NOMO-1 treated with dmso at 0.1 percent for 144 hours (cell line): ENCODE measurements at regions not wholly inside any gene's neighbourhood (a gene's known extent, or its start where the extent isn't known, plus 50 kb on each side); places are given as distances from the start of the nearest gene placed in this dataset.
A peak's percentile ranks its signal among the peaks of the same experiment; 100 is the strongest.
"Not testable (repeated sequence)": the region's sequence is repeated elsewhere in the genome, so short reads cannot be mapped to it uniquely, and the experiment has no call there.

Experiments
- DNase-seq: peaks from one replicate; lab custom pipeline; 2025; ENCODE audit not compliant: unreplicated experiment; lab: John Stamatoyannopoulos, UW

DNA sequence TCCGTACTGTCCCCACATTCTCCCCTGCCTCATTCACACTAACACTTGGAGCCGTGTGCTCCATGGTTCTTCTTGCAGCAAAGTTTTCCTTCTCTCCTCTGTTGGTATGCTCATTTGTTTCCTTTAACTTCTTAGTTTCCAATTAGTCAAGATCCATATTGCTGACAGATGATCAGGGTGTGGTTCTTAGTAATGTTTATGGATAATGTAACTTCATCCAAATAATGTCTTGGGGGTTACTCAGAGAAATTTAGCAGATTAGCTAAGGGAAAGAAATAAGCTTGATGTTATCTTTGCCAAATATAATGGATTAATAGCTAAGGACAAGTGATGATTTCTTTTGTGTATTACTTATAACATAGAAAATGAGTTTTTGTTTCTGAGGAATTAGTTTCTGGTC lies 174.4 kb downstream of the NUFIP1 start:
- DNase-seq: no peak

DNA sequence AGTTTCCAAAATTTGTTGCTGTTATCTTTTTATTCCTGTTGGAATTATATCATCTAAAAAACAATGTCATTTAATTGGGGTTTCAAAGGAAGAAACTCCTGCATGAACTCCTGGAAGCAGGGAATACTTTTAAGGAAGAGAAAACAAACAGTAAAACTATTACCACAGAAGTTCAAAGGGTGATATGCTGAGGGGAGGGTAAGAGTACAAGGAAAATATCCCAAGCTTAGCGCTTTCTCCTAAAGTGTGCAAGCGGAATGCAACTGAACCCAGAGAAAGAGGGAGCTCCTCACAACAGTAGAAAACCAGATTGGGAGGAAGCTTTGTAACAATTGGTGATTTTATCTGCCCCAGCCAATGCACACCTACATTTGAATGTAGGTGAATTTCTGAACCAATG lies 175.1 kb downstream of the NUFIP1 start:
- DNase-seq: no peak

DNA sequence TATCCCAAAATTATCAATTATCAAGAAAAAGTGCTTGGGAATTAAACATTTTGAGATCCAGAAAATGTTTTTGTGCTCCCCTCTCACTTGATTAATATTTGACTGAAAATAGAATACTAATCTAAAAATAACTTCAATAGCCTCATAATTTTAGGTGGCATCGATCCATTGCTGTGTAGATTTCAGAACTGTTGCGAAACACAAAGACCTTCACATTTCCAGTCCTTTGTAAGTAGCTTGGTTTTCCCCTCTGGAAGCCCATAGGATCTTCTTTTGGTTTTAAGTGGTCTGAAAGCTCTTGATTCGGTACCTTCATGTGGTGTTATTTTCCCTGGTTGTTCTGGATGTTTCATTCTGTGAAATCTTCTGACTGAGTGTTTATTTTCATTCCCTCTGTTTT lies 176.5 kb downstream of the NUFIP1 start:
- DNase-seq: no peak

DNA sequence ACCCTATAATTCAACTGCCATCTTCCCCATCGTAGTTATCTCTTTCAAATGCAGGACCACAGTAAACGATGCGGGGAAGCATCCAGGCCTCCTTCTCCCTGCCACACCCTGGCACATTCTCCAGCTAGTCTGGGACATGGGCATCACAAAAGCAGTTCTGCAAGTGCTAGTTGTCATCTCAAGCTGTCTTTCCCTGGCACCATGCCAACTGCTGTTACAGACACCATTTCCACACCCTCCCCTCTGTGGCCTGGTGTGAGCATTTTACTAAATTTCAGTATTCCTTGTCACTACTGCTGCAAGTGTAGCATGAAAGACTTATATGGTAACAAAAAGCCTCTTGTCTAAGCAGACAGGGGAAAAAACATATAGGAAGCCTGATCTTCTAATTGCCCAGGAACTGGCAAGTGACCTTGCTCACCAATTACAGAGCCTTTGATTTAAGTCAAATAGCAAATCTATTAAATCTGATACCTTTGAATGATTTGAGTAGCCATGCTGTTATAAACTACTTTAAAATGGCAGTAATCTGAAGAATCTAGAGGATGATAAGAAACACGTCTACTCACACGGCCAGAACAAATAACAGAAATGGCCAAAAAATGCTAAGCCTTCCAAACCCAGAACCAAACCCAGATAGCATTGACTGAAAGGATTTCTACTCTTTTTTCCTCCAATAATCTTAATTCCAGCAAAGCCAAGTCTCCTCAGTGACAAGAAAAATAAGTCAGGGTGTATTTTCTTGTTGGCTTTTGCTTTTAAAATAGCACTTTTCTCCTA lies 179.0 kb downstream of the NUFIP1 start:
- no peak for DNase-seq

DNA sequence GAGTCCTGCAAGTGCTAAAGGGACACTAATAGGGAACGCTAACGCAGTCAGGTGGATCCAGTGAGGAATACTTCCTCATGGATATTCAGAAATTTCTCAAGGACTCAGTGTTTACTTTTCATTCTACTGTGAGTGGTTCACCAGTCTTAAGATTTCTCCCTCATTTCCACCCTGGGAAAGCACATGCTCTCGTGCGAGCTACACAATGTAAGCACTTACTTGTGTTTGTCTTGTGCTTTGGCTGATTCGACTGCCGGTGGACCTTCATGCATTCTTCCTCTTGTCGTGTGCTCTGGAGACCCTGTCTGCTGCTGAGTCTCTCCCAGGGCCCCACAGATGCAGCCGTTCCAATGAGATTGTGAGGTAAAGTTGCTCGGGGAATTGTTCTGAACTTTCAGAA lies 180.1 kb downstream of the NUFIP1 start:
- DNase-seq: no peak

DNA sequence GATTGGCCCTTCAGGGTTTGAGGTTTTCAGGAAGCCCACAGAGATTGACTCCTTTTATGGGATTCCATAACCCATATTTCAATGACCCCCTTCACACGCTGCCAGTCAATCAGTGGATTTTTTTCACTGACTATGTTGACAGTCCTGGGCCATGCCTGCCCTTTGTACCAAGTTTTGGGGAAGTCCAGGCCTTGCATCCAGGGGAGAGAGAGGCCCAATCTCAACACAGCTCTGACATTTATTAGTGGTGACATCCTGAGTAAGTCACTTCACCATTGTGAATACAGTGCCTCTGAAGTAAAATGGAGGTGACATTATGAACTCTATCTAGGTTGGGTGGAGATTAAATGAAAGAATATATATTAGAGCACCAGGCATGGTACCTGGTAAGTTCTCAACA lies 181.1 kb downstream of the NUFIP1 start:
- peak; percentile 8 for DNase-seq

DNA sequence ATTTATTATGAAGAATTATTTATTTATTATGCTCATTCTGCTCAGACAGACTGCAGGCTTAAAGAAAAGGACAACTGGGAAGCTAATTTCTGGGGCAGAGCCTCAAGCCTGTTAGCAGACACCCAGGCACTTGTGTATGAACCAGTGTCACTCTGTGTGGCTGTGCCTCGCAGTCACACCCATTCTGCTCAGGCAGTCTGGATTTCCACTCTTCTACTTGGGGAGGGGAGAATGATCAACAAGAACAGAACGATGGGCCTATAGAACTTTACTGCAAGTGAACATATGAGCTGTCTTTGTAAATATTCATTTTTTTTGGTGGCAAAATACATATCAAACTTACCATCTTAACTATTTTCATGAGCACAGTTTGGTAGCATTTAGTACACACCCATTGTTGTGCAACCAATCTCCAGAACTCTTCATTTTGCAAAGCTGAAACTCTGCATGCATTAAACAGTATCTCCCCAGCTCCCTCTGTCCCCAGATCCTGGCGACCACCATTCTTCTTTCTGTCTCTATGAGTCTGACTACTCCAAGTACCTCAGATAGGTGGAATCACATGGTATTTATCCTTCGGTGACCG lies 181.7 kb downstream of the NUFIP1 start:
- no peak for DNase-seq

DNA sequence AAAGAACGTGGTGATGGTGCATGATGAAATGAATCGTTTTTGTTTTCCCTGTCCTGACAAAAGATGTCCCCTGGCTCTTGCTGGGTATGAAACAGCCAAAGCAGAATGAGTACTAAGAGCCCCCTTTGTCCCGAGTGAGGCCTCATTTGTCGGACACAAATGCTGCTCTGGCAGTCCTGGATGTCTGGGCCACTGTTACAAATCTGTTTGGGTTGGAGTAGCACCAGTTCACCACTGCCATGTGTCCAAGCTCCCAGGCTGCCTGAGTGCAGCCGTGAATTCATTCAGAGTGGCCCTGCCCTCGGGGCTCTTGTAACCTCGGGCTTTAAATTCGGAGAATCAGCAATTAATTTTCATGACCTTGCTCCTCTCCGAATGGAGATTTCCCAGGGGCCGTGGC lies 182.4 kb downstream of the NUFIP1 start:
- DNase-seq: no peak

DNA sequence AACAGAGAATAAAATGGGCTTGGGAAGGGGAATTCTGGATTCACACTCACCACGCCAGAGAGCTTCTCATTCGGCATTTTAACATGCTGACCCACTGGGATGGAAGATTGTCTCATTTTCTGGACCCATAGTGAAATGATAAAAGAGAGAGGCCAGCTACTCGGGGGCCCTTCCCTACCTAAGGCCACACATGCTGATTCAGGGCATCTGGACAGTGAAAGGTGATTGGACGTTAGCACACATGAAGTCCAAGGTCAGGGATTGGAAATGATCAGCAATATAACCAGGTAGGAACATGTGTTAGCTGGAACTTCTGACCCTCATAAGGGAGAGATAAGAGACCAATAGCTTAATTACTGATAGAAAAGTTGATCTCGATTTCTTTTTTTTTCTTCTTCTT lies 183.7 kb downstream of the NUFIP1 start:
- no peak for DNase-seq

DNA sequence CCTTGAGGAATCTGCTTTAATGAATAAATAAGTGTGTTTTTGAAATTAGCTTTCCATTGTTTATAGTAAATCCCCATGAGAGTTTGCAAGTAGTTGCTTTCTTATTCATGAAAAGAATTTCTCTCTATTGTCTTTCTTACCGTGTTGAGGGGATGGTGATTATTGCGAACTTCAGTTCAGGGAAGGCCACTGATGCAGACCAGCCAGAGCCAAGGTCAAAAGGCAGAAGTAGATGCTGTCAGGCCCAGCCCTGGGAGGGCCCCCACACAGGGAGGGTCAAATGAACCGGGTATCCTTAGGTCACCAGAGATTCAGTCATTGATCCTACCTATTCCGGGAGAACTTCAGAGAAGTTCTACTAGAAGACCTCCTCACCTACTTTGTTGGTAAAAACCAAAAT lies 185.9 kb downstream of the NUFIP1 start:
- DNase-seq: no peak

DNA sequence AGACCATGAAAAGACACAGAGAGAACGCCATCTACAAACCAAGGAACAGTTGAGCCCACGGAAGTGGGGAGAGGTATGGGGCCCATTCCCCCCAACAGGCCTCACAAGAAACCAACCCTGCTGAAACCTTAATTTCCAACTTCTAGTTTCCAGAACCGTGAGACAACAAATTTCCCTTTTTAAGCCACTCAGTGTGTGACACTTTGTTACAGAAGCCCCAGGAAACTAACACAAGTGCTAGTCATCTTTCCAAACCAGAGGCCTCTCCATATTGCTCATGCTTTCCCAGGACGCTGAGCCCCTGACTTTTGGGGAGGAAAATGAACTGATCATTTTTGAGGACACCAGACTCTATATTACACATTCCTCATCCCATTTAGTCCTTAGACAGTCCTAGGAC lies 186.8 kb downstream of the NUFIP1 start:
- DNase-seq: no peak

DNA sequence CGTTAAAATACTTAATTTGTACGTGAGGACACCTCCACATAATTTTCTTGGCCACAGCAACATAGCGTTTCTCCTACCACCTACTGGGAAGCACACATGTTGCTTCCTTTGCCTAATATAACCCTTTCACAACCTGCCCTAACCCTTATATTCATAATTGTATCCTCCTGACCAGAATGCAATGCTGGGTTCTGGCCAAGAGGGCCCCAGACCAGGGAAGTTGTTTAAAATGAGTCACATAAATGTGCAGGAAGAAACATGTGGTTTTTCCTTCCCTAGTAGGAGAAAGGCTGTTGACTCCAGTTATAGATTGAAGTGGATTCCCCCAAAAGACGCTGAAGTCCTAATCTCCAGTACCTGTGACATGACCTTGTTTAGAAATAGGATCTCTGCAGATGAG lies 187.3 kb downstream of the NUFIP1 start:
- peak; percentile 65 for DNase-seq

DNA sequence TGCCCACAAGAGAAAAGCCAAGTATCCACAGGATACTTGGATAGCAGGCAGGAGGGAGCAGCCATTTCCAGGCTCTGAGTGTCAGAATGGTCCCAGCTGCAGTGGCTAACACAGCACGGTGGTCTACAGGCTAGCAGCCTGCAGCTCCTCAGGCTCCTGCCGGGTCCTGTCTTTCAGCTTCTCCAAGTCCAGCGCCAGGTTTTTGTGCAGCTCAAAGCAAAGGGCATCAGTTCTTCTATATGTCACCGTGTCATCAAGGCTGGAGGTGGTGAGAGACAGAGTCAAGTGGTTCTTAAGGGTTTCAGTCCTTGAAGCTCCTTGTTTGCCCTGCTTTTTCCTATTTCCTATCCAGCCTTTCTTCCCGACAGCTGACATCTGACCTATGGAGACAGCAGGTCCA lies 188.6 kb downstream of the NUFIP1 start:
- DNase-seq: no peak

DNA sequence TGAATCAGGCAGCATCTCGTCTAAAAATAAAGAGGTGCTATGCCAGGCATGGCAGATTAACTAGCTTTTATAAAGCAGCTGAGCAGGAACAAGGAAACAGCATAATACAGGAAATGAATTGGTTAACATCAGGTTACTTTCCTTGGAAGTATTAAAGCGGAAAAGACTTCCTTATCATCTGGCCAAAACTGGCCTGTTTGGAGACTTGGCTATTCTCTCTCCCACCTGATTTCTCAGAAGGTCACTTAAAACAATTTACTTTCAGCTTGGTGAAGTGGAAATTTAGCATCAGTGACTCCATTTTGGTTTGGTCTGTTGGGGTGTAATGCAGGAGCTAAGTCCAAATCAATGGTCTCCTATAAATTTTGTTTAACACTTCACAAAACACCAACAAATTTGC lies 191.6 kb downstream of the NUFIP1 start:
- DNase-seq: no peak

DNA sequence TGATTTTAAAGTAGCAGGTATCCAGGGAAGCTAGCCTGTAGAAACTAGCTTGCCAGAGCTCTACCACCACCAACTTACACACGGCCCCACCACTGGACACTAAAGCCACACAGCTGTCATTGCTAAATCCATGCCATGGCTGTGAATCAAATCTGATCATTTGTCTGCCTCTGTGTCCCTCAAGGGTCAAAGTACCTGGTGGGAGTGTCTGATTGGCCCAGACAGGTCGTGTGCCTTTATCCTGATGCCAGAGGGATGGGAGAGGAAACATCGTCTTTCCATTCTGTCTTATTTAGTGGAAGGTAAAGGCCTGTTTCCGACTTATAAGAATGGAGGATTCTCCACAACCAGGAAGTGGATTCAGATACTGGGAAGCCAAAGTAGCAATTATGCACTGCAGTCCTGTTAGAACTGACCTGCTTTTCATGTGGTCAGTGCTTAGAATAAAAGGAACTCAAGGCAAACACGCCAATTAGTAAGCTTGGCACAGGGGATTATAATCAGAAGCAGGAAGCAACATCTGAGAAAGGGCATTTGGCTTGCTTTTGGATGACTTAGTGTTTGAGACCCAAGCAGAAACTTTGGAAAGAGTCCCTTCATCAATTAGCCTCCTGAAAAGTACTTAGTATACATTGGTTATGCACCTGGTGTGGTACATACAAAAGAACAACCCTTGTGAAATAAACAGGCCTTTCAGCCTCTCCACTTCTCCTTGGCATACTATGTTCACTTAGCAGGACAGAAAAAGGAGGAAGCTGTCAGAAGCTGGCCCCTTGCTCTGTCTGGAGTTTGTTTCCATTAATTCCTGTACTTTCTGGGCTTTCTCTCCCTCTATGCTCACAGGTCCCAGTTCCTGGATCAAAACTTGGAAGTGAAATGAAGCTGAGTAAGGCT lies 192.4 kb downstream of the NUFIP1 start:
- no peak for DNase-seq

DNA sequence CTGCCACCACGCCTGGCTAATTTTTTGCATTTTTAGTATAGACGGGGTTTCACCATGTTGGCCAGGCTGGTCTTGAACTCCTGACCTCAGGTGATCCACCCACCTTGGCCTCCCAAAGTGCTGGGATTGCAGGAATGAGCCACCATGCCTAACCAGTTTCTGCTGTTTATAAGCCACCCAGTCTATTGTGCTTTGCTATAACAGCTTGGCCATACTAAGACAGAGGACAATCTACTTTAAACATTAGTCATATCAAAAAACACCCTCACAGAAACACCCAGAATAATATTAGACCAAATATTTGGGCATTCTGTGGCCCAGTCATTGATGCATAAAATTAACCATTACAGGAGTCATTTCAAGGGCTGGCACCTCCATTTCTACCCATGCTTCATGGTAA lies 193.2 kb downstream of the NUFIP1 start:
- not testable (repeated sequence) for DNase-seq

DNA sequence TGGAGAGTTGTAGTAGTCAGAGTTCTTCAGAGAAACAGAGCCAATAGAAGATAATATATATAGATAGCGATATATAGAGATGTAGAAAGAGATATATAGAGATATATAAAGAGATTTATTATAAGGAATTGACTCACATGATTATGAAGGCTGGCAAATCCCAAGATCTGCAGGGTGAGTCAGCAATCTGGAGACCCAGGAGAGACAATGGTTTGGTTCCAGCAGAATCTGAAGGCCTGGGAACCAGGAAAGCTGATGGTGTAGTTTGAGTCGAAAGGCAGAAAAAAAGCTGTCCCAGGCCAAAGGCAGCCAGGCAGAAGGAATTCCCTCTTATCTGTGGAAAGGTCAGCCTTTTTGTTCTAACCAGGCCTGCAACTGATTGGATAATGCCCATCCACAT lies 194.1 kb downstream of the NUFIP1 start:
- no peak for DNase-seq

DNA sequence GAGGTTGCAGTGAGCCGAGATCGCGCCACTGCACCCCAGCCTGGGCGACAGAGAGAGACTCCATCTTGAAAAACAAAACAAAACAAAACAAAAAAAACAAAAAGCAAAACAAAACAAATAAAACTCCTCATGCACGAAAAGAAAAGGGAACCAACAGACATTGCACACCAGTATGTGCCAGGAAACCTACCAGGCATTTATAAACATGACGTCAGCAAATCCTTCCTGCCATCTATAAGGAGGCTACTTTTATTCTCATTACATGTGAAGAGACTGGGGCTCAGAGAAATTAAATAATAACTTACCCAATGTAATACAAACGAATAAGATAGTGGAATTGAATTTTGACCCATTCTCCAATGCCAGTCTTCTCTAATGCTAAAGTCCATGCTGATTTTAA lies 197.2 kb downstream of the NUFIP1 start:
- DNase-seq: no peak

DNA sequence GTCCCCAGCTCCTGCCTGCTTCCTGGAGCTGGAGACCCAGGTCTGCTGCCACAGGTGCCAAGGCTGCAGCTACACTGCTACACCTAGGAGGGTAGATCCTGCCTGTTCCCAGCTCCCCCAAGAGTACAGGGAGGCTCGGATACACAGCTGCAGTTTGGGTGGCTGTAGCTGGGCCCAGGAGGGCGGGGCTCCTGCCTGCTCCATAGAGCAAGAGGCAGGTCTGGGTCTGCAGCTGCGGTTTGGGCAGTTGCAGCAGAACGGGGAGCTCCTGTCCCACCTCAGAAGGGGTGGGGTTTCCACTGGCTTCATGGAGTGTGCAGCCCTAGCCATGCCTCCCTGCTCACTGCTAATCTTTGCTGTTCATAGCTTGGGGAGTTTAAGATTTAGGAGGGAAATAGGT lies 199.0 kb downstream of the NUFIP1 start:
- DNase-seq: no peak

DNA sequence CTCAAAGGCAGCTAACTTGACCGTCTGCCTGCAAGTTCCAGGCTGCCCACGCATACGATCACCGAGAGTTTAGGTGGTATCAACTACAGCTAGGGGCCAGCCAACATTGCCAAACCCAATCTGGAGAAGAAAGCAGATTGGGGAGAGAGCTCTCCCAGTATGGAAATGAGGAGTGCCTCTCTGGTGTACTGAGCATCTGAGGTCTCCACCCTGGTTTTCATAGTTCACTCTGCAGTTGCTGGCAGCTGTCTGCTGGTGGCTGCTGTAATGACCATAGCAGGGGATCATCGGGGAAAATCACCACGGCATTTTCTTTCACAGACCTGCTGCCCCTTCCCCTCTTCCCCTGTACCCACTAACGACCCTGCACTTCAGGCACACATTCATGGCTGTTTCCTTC lies 201.7 kb downstream of the NUFIP1 start:
- DNase-seq: no peak

DNA sequence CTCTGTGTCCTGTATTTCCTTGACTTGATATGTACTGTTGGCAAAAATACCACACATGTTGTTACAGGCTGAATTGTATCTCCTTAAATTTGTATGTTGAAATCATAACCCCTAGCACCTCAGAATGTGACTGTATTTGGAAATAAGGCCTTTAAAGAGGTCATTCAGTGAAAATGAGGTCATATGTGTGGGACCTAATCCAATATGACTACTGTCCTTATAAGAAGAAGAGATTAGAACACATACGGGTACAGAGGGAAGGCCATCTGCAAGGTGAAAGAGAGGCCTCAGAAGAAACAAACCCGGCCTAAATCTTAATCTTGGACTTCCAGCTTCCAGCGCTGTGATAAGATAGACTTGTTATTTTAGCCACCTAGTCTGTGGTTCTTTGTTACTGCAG lies 202.5 kb downstream of the NUFIP1 start:
- DNase-seq: no peak

DNA sequence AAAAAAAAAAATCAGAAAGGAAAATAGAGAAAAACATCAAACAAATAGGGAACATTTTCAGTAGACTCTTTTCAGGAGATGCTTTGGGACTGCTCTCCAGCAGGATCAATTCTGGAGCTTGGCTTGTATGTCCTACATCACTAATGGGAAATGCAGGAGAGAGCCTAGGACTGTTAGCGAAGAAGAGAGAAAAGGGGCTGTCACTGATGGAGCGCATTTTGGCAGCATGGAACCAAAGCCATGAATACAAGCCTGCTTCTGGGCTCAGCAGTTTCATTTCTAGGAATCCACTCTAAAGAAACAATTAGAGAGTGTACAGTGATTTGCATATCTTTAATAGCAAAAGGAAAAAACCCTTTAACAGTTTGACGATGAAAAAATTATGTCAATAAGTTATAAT lies 203.9 kb downstream of the NUFIP1 start:
- DNase-seq: no peak
